K562 (cell line): ENCODE measurements at regions not wholly inside any gene's neighbourhood (a gene's known extent, or its start where the extent isn't known, plus 50 kb on each side); places are given as distances from the start of the nearest gene placed in this dataset.

Experiments
- ATAC-seq: fragments of 200-7000 bp; cut with Tn5 transposase; 3 replicates; pipeline ENCODE4 v1.9.1; 2020; ENCODE audit warnings: moderate library complexity
- BruUV-seq: library from RNA; stranded (reverse); fragments of 400-500 nt; replicated peaks from 2 replicates; lab custom pipeline; 2021; lab: Mats Ljungman, UMichigan
- CTCF ChIA-PET: fragments of 300-600 bp; formaldehyde crosslinking; extraction: SDS; loops from one replicate; lab custom pipeline; 2021; ENCODE audit warnings: low intra/inter-chr PET ratio; lab: Yijun Ruan, JAX
- POLR2A ChIA-PET: fragments of 300-600, 350-650 bp; sonication (Branson Sonifier 250); formaldehyde crosslinking; extraction: SDS; loops from one replicate; lab custom pipeline; 2021; ENCODE audit warnings: antibody characterized with exemption, inconsistent platforms; lab: Yijun Ruan, JAX
- DNase-seq, 4 experiments: peaks; one replicate each; pipeline versions ENCODE4 v3.0.0 to v3.0.0-alpha.2; 2011 to 2018; ENCODE audit warnings: low spot score in 3 of 4, mixed read lengths in 3 of 4; ENCODE audit errors: extremely low read depth in 1 of 4
- FAIRE-seq: peaks from 2 replicates; lab custom pipeline; 2011; peaks lifted over from hg19 to GRCh38; lab: Jason Lieb, UNC
- H2AFZ ChIP-seq: 2 replicates; pipeline ENCODE4 v1.6.0; 2011; ENCODE audit warnings: low read depth, low read length, control low read depth, inconsistent platforms
- H3K27ac ChIP-seq: fragments of 200-600 bp; 3 replicates; pipeline ENCODE4 v1.8.0; 2011; ENCODE audit warnings: low read depth, mild to moderate bottlenecking, control low read depth, inconsistent platforms, low read length, moderate library complexity, mixed read lengths; ENCODE audit errors: extremely low read depth
- H3K27me3 ChIP-seq, 2 experiments: fragments of 300-600 bp in 1 of 2; 2 replicates in 1 of 2; 3 replicates in 1 of 2; pipeline versions ENCODE4 v1.6.0 to v1.8.0; 2011; ENCODE audit warnings: inconsistent platforms in 2 of 2, low read length in 2 of 2, mild to moderate bottlenecking in 1 of 2, mixed read lengths in 1 of 2, moderate library complexity in 1 of 2; ENCODE audit not compliant: control insufficient read depth in 2 of 2, insufficient read depth in 2 of 2
- H3K36me3 ChIP-seq: fragments of 300-600 bp; 3 replicates; pipeline ENCODE4 v1.8.0; 2011; ENCODE audit warnings: mild to moderate bottlenecking, low read length, inconsistent platforms; ENCODE audit not compliant: control insufficient read depth, insufficient read depth
- H3K4me1 ChIP-seq, 2 experiments: fragments of 200-600 bp in 1 of 2; replicated peaks in 1 of 2; 2 replicates in 1 of 2; 3 replicates in 1 of 2; pipeline versions ENCODE4 v1.5.1 to v1.8.0; 2011; ENCODE audit warnings: inconsistent platforms in 2 of 2, low read length in 2 of 2, mild to moderate bottlenecking in 1 of 2, mixed read lengths in 1 of 2, moderate library complexity in 1 of 2; ENCODE audit not compliant: control insufficient read depth in 2 of 2, insufficient read depth in 2 of 2
- H3K4me2 ChIP-seq: 2 replicates; pipeline ENCODE4 v1.6.1; 2011; ENCODE audit warnings: low read length, control low read depth, inconsistent platforms, mixed read lengths; ENCODE audit not compliant: insufficient read depth
- H3K4me3 ChIP-seq: fragments of 200-600 bp; sonication (generic), shearing (Covaris generic); 2 replicates; pipeline ENCODE4 v1.5.1; 2016; ENCODE audit warnings: control low read depth, inconsistent platforms
- H3K79me2 ChIP-seq: fragments of 200-600 bp; 3 replicates; pipeline ENCODE4 v1.8.0; 2011; ENCODE audit warnings: low read length, inconsistent platforms; ENCODE audit not compliant: control insufficient read depth, insufficient read depth
- H3K9ac ChIP-seq, 2 experiments: 2 replicates each; pipeline versions ENCODE4 v1.6.0 to v1.6.1; 2011; ENCODE audit warnings: low read depth in 2 of 2, low read length in 2 of 2, control low read depth in 1 of 2, inconsistent platforms in 1 of 2, mild to moderate bottlenecking in 1 of 2, mixed read lengths in 1 of 2; ENCODE audit not compliant: insufficient read depth in 1 of 2
- H3K9me1 ChIP-seq: one replicate; pipeline ENCODE4 v1.6.0; 2011; ENCODE audit warnings: inconsistent platforms, mild to moderate bottlenecking, low read length, moderate library complexity; ENCODE audit not compliant: control insufficient read depth, insufficient read depth
- H3K9me3 ChIP-seq: replicated peaks from 2 replicates; pipeline ENCODE4 v1.5.1; 2011; ENCODE audit warnings: low read depth, low read length, inconsistent platforms; ENCODE audit not compliant: control insufficient read depth, insufficient read depth
- H4K20me1 ChIP-seq: replicated peaks from 2 replicates; pipeline ENCODE4 v1.6.1; 2011; ENCODE audit warnings: low read length, inconsistent platforms, mixed read lengths; ENCODE audit not compliant: control insufficient read depth, insufficient read depth
- ADNP ChIP-seq: fragments of 200-800 bp; sonication (Bioruptor generic); IDR thresholded peaks from 2 replicates; pipeline ENCODE4 v1.6.1; 2016; ENCODE audit warnings: missing genetic modification characterization, missing compliant biosample characterization
- CREBBP ChIP-seq: IDR thresholded peaks from one replicate; pipeline ENCODE4 v1.6.1; 2012; ENCODE audit warnings: low read depth, mild to moderate bottlenecking, control low read depth, inconsistent platforms, low read length
- KHSRP ChIP-seq: fragments of 450-650 bp; IDR thresholded peaks from 2 replicates; pipeline ENCODE4 v1.6.1; 2017
- MXI1 ChIP-seq: IDR thresholded peaks from 2 replicates; pipeline ENCODE4 v1.6.1; 2011; ENCODE audit warnings: low read depth, mild to moderate bottlenecking, improper control_type of control experiment, low read length
- NFIC ChIP-seq: fragments of 450-650 bp; IDR thresholded peaks from 2 replicates; pipeline ENCODE4 v1.6.1; 2017; ENCODE audit warnings: mild to moderate bottlenecking, inconsistent platforms
- NR2F6 ChIP-seq: fragments of 450-650 bp; formaldehyde crosslinking; IDR thresholded peaks from 2 replicates; pipeline ENCODE4 v1.4.0; 2020; ENCODE audit warnings: mild to moderate bottlenecking
- NR3C1 ChIP-seq: sonication (generic); formaldehyde crosslinking; IDR thresholded peaks from 2 replicates; pipeline ENCODE4 v1.8.1; 2022; ENCODE audit warnings: missing genetic modification reagents
- PHTF2 ChIP-seq: fragments of 250-450 bp; sonication (Bioruptor Pico); IDR thresholded peaks from 2 replicates; pipeline ENCODE4 v1.5.0; 2021; ENCODE audit warnings: mild to moderate bottlenecking
- PTRF ChIP-seq: fragments of 450-650 bp; IDR thresholded peaks from 2 replicates; pipeline ENCODE4 v1.6.1; 2016; ENCODE audit warnings: mild to moderate bottlenecking, missing genetic modification characterization, missing compliant biosample characterization
- ZNF12 ChIP-seq: sonication (generic); formaldehyde crosslinking; IDR thresholded peaks from 2 replicates; pipeline ENCODE4 v1.4.0; 2020; ENCODE audit warnings: mild to moderate bottlenecking, missing genetic modification reagents
- ZNF282 ChIP-seq: sonication (generic); formaldehyde crosslinking; IDR thresholded peaks from 2 replicates; pipeline ENCODE4 v1.8.1; 2023; ENCODE audit warnings: missing genetic modification reagents
- ZNF707 ChIP-seq: fragments of 250-450 bp; sonication (Bioruptor Pico); conservative IDR thresholded peaks from 2 replicates; pipeline ENCODE4 v1.8.0; 2022; ENCODE audit warnings: inconsistent platforms, mild to moderate bottlenecking, moderate library complexity
- ZNF780A ChIP-seq: fragments of 250-450 bp; sonication (Bioruptor Pico); IDR thresholded peaks from 2 replicates; pipeline ENCODE4 v1.5.0; 2021; ENCODE audit warnings: mild to moderate bottlenecking
- WGBS: fragments of 100-300 bp; shearing (Covaris generic); methylation state at CpG from one replicate; pipeline ENCODE4 v1.1.6; 2016; ENCODE audit warnings: low coverage, mixed read lengths; ENCODE audit not compliant: insufficient coverage; ENCODE audit errors: missing lambda C conversion rate; 5-methylcytosine and 5-hydroxymethylcytosine counted together
- in situ Hi-C: fragments of 300-500 bp; cut with MboI; formaldehyde crosslinking; loops from 4 replicates; pipeline ENCODE4 v1.15.0; 2018; ENCODE audit warnings: inconsistent platforms, mixed read lengths
- intact Hi-C: fragments of 100-400 bp; cut with micrococcal nuclease; formaldehyde crosslinking; loops from 2 replicates; pipeline ENCODE4 v1.14.2; 2022
- TF ChIP-seq, protein P1 (sequence below): IDR thresholded peaks from 2 replicates; pipeline ENCODE4 v1.6.1; 2016; ENCODE audit warnings: missing genetic modification characterization, missing compliant biosample characterization
- TF ChIP-seq, protein P2 (sequence below): sonication (generic); formaldehyde crosslinking; IDR thresholded peaks from 2 replicates; pipeline ENCODE4 v1.8.0; 2022; ENCODE audit warnings: mild to moderate bottlenecking, missing genetic modification reagents
- TF ChIP-seq, protein P3 (sequence below): fragments of 200-800 bp; sonication (Bioruptor generic); IDR thresholded peaks from 2 replicates; pipeline ENCODE4 v1.6.1; 2017; ENCODE audit warnings: missing genetic modification characterization, missing compliant biosample characterization
- TF ChIP-seq, protein P4 (sequence below): fragments of 250-450 bp; sonication (Bioruptor Pico); IDR thresholded peaks from 2 replicates; pipeline ENCODE4 v1.4.0; 2020; ENCODE audit warnings: mild to moderate bottlenecking, moderate library complexity

DNA sequence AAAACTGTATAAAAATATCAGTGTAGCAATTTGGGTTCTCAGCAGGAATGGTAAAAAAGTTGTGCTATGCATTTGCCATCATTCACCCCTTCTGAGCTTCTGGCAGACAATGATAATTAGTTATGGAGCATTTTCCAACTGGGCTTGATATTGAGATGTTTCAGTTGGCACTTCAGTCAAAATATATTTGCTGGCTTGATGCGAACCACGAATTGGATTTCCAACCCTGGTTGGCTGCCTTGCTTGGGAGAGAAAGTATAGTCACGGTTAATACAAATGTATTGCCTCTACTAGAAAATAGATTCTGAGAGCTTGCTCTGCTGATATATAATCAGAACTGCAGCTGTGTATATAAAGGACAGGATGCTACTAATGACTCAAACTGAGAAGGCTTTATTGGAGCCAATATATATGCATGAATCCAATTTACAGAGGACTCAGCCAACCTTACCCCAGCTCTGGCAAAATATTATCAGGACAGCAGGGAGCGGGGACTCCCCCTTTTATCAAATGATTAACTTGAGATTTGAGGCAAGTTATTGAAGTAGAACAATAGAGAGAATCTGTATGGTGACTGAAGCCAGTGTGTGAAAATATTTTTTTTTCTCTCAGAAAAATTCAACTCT lies 219.8 kb upstream of the SMIM30 start:
- TF ChIP-seq, protein P1, sequence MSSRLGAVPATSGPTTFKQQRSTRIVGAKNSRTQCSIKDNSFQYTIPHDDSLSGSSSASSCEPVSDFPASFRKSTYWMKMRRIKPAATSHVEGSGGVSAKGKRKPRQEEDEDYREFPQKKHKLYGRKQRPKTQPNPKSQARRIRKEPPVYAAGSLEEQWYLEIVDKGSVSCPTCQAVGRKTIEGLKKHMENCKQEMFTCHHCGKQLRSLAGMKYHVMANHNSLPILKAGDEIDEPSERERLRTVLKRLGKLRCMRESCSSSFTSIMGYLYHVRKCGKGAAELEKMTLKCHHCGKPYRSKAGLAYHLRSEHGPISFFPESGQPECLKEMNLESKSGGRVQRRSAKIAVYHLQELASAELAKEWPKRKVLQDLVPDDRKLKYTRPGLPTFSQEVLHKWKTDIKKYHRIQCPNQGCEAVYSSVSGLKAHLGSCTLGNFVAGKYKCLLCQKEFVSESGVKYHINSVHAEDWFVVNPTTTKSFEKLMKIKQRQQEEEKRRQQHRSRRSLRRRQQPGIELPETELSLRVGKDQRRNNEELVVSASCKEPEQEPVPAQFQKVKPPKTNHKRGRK (tag): no peak
- TF ChIP-seq PTRF (tag) (no peak), ZNF780A (CRISPR knock-in tag) (no peak), NR3C1 (CRISPR knock-in tag) (no peak), ZNF12 (no peak), ADNP (no peak), MXI1 (no peak), ZNF707 (CRISPR knock-in tag) (no peak), PHTF2 (no peak), ZNF282 (CRISPR knock-in tag) (no peak), CREBBP (no peak), KHSRP (no peak), NR2F6 (CRISPR knock-in tag) (no peak), NFIC (no peak)
- TF ChIP-seq, protein P2, sequence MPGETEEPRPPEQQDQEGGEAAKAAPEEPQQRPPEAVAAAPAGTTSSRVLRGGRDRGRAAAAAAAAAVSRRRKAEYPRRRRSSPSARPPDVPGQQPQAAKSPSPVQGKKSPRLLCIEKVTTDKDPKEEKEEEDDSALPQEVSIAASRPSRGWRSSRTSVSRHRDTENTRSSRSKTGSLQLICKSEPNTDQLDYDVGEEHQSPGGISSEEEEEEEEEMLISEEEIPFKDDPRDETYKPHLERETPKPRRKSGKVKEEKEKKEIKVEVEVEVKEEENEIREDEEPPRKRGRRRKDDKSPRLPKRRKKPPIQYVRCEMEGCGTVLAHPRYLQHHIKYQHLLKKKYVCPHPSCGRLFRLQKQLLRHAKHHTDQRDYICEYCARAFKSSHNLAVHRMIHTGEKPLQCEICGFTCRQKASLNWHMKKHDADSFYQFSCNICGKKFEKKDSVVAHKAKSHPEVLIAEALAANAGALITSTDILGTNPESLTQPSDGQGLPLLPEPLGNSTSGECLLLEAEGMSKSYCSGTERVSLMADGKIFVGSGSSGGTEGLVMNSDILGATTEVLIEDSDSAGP (CRISPR knock-in tag): no peak
- TF ChIP-seq, protein P3, sequence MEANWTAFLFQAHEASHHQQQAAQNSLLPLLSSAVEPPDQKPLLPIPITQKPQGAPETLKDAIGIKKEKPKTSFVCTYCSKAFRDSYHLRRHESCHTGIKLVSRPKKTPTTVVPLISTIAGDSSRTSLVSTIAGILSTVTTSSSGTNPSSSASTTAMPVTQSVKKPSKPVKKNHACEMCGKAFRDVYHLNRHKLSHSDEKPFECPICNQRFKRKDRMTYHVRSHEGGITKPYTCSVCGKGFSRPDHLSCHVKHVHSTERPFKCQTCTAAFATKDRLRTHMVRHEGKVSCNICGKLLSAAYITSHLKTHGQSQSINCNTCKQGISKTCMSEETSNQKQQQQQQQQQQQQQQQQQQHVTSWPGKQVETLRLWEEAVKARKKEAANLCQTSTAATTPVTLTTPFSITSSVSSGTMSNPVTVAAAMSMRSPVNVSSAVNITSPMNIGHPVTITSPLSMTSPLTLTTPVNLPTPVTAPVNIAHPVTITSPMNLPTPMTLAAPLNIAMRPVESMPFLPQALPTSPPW (CRISPR knock-in tag): no peak
- TF ChIP-seq, protein P4, sequence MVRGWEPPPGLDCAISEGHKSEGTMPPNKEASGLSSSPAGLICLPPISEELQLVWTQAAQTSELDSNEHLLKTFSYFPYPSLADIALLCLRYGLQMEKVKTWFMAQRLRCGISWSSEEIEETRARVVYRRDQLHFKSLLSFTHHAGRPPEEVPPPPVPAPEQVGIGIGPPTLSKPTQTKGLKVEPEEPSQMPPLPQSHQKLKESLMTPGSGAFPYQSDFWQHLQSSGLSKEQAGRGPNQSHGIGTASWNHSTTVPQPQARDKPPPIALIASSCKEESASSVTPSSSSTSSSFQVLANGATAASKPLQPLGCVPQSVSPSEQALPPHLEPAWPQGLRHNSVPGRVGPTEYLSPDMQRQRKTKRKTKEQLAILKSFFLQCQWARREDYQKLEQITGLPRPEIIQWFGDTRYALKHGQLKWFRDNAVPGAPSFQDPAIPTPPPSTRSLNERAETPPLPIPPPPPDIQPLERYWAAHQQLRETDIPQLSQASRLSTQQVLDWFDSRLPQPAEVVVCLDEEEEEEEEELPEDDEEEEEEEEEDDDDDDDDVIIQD (CRISPR knock-in tag): no peak
- TF ChIP-seq, all 486 proteins: peak for 0
- no peak for DNase-seq
- in situ Hi-C loops (no loop called here), intact Hi-C loops (no loop called here)
- H3K36me3 ChIP-seq: no peaks in the 10 kb centered on the region
- no peak for ATAC-seq
- 6% methylated on average over 4 of the region's 4 CpGs for WGBS
- H3K4me1 ChIP-seq: no peaks in the 10 kb centered on the region
- BruUV-seq: no TSS peak
- no peaks in the 10 kb centered on the region for H3K27me3 ChIP-seq
- CTCF ChIA-PET: no interaction called here
- no peaks in the 10 kb centered on the region for H3K9me1 ChIP-seq
- H3K9me3 ChIP-seq: no peaks in the 10 kb centered on the region
- H2AFZ ChIP-seq: no peak overlapping the region
- no peak overlapping the region for H3K4me3 ChIP-seq
- POLR2A ChIA-PET: no interaction called here
- H3K79me2 ChIP-seq: no peaks in the 10 kb centered on the region
- H3K4me2 ChIP-seq: no peak overlapping the region
- no peak overlapping the region for H3K27ac ChIP-seq
- FAIRE-seq: no peak
- H4K20me1 ChIP-seq: no peaks in the 10 kb centered on the region
- no peak overlapping the region for H3K9ac ChIP-seq
